ENCODE measurements at regions not wholly inside any gene's neighbourhood (a gene's known extent, or its start where the extent isn't known, plus 50 kb on each side); places are given as distances from the start of the nearest gene placed in this dataset.

GRCh38 chr15:62787401-62787800 is 255.1 kb upstream of the TPM1 start:
- no peak for DNase-seq

GRCh38 chr15:62788224-62788623 is 254.3 kb upstream of the TPM1 start:
- no peak for DNase-seq

- DNase-seq = no peak
Observed at GRCh38 chr15:62790546-62790945, 252.0 kb upstream of the TPM1 start.

GRCh38 chr15:62791694-62792093 is 250.9 kb upstream of the TPM1 start:
- DNase-seq = no peak

GRCh38 chr15:62792986-62793751 is 249.4 kb upstream of the TPM1 start:
- no peak for DNase-seq

GRCh38 chr15:62793752-62794144 is 248.8 kb upstream of the TPM1 start:
- no peak for DNase-seq

GRCh38 chr15:62795171-62795570 is 247.4 kb upstream of the TPM1 start:
- DNase-seq = no peak

- DNase-seq = no peak
Observed at GRCh38 chr15:62795700-62796695, 246.5 kb upstream of the TPM1 start.

- DNase-seq = no peak
Observed at GRCh38 chr15:62797171-62797570, 245.4 kb upstream of the TPM1 start.

- no peak for DNase-seq
Observed at GRCh38 chr15:62798536-62798935, 244.0 kb upstream of the TPM1 start.

GRCh38 chr15:62799037-62799436 is 243.5 kb upstream of the TPM1 start:
- DNase-seq = no peak

- DNase-seq = no peak
Observed at GRCh38 chr15:62799919-62800318, 242.6 kb upstream of the TPM1 start.

- no peak for DNase-seq
Observed at GRCh38 chr15:62802612-62803011, 239.9 kb upstream of the TPM1 start.

- no peak for DNase-seq
Observed at GRCh38 chr15:62803856-62804400, 238.6 kb upstream of the TPM1 start.

GRCh38 chr15:62805502-62805901 is 237.0 kb upstream of the TPM1 start:
- no peak for DNase-seq

- DNase-seq = no peak
Observed at GRCh38 chr15:62807539-62808130, 234.9 kb upstream of the TPM1 start.

- DNase-seq = no peak
Observed at GRCh38 chr15:62809115-62809967, 233.2 kb upstream of the TPM1 start.

GRCh38 chr15:62809968-62810260 is 232.6 kb upstream of the TPM1 start:
- DNase-seq = no peak

- DNase-seq = no peak
Observed at GRCh38 chr15:62812515-62812835, 230.1 kb upstream of the TPM1 start.

- DNase-seq = no peak
Observed at GRCh38 chr15:62816342-62817069, 226.0 kb upstream of the TPM1 start.

GRCh38 chr15:62818691-62819090 is 223.9 kb upstream of the TPM1 start:
- no peak for DNase-seq
